Fibroblast of skin of right quadriceps (primary cell): ENCODE measurements at regions not wholly inside any gene's neighbourhood (a gene's known extent, or its start where the extent isn't known, plus 50 kb on each side); places are given as distances from the start of the nearest gene placed in this dataset.

Experiments used
- DNase-seq: peaks from one replicate; pipeline ENCODE4 v3.0.0-alpha.2; 2013

DNA sequence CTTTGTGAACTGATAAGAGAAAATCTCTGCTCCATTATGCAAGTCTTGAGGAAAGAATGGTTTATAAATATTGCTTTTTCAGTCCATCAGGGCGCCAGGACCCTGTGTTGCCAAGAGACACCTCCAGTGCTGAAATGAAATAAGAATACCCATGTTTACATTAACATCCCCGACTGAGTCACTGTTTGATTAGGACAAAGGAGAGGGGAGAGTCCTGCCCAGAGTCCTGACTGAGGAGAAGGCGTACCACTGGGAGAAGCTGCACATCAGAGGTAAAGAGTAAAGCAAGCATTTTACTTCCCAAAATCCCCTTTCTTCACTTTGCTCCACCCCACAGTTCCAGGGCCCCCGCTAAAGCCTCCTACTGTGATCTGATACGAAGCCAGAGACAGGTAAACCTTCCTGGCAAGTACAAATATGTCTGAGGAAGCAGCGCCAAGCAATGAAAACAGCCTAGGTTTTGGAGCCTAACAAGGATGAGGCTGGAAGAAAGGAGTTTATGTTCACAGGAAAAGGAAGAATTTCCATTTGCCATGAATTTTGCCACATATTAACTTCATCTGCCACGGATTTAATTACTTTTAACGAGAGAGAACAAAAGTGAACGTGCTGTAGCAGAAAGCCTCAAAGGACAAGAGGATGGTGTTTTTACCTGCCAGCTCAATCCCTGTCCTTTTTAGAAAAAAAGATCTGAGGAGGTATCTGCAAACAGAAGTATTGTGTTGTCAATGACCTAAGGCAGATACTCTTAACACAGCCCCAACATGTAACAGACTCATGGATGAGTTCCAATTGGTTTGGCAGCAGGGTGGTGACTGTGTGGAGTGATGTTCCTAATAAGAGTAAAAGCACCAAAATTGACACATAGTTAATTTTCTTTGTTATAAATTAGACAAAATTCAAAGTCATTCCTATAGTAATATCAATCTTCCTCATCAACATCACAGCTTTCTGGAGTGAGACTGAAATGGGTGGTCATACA lies 209.4 kb upstream of the TLE4 start:
- DNase-seq: peak; percentile 46

DNA sequence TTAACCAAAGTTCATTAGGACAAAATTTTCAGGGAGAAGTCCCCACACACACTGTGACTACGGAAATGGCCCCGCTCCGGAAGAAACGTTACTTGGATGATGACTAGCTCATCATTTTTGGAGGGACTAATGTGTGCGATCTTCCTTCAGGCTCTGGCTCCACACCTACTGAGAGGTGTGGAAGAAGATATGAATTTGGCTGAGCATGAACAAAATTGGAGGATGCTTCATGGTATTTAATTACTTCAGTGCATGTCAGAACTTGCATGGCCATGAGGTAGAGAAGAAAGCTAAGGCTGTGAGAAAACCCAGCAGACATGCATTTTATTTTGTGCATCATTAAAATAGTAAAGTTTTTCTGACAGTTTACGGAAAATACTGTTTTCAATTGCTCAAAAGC lies 202.1 kb upstream of the TLE4 start:
- DNase-seq: no peak

DNA sequence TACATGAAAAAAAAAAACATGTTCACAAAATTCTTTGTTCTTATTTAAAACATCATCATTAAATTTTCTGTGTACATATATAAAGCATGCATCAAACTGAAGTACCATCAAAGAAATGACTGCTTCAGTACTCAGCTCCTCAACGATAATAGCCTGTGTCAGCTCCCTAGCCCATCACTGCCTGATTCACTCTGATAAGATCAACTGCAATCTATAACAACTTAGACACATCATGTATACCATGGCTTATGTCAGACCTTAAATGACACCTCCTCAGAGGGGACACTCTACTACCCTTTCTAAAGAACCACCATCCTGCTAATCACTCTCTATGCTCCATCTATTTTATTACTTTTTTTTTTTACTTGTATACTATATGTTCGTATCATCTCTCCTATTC lies 200.5 kb upstream of the TLE4 start:
- no peak for DNase-seq

DNA sequence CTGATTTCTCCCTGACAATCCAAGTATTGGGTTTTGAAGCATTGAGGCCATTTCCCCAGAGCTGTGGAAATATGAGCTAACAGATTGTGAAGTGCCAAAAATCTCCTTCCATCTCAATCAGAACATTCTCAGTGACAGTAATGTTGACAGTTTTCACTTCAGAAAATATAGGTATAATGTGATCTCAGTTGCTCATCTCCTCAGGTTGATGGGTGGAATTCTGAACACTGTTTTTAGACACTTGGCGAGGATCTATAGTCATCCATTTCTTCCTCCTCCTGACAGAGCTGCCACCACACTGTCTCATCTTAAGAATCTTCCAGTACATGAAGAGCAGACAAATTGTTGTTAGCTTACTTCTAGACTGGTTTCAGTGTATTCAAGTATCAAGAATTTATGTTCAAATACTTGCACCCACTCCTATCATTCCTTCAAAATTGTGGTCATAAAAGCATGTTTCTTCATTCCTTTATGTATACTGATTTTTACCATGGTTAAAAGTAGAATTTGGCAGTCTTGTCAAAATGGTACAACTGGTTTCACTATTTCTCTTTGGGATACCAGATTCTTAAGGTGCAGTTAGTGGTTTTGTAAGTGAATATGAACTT lies 199.7 kb upstream of the TLE4 start:
- DNase-seq: no peak

DNA sequence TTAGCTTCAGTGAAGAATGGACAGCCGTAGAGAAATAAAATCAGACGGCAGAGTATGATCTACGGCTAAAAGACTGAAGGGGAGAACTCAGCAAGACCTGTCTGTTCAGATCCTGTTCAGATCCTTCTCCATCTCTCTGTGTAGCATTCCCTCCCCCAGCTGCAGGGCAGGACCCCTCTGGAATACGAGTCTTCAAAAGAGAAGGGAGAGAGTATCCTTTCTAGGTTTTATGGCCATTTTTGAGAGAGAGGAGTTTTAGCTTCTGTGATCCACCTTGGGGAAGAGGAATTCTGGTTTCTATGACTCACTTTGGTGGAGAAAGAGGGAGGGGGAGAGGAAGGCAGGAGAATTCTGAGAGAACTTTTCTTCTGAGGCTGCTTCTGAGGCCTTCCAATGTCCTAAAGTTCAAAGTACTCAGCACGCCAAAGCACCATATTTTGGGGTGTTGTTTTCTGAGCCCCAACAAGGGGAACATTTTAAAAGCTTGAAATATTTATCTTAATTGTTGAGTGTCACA lies 194.4 kb upstream of the TLE4 start:
- peak; percentile 42 for DNase-seq

DNA sequence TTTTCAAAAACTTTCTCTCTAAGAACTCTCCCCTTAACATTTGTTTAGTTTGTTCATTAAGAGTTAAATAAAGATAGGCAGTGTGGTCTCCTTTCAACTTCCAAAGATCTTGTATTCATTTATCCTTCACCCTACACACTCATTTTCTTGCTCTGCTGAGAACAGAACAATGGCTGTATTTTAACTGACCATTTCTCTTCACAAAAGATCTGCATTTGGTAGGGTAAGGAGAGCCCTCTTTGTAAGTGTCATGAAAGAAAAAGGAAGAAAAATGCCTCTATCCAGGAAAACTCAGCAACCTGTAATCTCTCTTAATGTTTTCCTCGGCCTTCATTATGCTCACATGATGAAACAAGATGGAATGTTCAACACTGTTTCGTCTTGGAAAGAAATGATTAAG lies 193.7 kb upstream of the TLE4 start:
- no peak for DNase-seq

DNA sequence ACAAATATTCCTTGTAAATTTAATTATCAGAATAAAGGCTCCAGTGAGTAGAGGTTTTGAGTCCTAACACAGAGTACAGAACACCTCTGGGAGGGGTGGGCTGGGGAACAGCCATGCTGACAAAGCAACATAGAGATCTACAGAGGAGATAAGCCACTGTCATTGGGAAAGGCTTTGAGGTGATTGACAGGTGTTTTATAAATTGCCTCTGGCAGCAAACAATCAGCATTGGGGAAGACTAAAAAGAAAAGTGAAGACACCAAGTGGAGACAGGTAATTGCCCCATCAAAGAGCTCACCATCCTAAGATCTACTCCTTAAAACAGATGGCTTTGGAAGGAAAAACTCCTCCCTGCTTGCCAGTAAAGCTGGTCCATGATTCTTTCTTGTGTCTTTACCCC lies 189.7 kb upstream of the TLE4 start:
- DNase-seq: no peak

DNA sequence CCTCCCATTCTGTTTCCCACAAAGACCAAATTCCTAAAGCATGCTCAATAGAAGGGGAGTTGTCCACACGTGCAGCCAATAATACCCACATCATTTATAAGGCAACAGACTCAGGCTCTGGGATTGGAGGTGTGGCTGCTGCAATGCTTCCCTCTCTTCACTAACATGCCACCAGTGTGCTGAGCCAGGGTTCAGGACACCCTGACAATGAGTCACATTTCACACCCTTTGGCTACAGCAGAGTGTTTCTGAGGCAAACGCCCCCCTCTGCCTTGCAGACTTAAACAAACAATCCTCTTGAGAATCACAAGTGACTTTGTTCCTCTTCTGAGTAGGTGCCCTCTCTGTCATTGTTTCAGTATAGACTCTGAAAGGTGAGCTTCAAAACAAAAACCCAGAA lies 189.3 kb upstream of the TLE4 start:
- peak; percentile 23 for DNase-seq

DNA sequence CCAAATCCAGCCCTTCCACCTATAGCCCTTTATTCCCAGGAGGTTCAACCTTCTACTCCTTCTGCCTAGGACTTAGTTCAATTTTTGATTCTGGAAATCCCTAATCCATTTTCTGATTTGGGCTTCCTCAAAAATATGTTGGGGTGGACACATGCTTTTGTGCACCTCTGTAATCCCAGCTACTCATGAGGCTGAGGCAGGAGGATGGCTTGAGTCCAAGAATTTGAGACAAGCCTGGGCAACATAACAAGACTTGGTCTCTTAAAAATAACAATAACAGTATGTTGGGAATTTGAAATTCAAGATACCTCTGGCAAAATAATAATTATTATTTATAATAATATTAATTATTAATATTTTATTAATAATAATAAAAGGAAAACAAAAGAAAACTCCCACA lies 188.7 kb upstream of the TLE4 start:
- no peak for DNase-seq

DNA sequence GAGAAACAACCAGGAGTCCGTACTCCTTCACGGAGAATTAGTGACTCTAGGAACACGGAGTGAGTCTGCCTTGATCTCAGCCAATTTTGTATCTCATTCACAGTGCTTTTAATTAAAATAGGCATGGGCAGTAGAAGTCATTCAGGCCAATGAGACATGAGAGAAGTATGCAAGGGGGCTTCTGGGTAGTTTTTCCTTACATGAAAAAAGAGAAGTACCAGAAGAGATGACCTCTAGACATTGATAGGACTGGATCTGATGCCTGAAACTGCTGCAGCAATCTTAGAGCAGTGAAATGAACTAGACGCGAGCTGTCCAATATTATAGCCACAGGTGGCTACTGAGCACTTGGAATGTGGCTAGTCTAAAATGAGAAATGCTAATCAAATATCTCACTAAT lies 187.7 kb upstream of the TLE4 start:
- no peak for DNase-seq

DNA sequence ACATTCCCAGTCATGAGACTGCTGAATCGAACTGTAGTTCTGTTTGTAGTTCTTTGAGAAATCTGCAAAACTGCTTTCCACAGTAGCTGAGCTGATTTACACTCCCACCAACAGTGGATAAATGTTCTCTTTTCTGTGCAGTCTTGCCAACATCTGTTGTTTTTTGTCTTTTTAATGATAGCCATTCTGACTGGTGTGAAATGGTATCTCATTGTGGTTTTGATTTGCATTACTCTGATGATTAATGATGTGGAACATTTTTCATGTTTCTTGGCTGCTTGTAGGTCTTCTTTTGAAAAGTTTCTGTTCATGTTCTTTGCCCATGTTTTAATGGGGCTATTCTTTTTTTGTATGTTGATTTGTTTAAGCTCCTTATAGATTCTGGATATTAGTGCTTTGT lies 187.3 kb upstream of the TLE4 start:
- DNase-seq: peak; percentile 54

DNA sequence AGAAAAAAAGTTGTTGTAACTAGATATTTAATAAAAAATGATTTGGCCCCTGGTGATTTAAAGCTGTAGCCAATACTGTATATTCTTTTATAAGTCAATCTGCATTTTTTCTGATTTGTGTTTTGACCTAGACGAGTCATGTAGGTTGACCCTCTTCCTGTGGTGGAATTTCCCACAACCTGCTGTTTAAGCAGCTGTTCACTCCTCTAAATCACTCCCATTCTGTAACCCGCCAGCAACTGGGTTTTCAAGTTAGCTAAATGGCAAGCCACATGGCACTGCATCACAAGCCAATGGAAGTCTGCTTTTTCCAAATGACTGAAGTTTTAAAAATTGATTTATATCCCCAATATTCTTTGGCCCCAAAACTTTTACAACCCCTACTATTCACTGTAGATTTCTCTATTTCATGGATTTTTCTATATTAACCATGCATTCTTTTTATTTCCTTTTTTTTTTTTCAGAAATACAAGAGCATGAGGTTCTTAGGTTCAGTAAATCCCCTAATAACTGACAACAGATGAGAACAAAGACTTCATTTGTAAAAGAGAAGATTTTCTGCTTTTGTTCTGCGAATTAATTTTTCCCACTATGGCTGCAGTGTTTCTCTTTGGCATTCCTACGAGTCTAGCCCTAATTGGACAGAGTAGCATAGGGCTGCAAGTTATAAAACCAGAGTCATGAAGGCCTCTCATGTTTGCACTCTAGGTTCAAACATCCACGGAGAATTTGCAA lies 184.5 kb upstream of the TLE4 start:
- peak; percentile 11 for DNase-seq

DNA sequence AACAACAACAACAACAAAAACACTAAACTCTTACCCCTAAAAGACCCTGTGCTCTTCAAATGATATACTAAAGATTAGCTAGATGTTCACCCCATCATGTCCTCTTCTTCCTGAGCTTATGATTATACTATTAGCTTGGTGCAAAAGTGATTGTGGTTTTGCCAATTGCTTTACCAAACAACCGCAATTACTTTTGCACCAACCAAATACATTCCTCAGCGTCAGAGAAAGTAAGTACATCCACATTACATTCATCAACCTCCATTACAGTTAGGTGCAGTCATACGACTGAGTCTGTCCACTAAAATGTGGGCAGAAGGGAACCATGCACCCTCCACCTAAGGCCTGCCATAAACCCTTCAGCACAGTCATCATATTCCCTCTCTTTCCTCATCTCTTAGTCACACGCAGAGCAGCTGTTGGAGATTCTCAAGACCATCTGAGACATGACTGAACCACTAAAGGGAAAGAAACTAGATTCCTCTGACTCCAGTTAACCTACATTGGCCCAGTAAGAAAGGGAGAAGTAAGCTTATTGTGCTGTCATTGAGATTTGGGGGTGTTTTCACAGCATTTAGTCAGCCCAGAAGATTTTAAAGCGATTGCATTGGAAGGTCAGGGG lies 181.6 kb upstream of the TLE4 start:
- peak; percentile 74 for DNase-seq

DNA sequence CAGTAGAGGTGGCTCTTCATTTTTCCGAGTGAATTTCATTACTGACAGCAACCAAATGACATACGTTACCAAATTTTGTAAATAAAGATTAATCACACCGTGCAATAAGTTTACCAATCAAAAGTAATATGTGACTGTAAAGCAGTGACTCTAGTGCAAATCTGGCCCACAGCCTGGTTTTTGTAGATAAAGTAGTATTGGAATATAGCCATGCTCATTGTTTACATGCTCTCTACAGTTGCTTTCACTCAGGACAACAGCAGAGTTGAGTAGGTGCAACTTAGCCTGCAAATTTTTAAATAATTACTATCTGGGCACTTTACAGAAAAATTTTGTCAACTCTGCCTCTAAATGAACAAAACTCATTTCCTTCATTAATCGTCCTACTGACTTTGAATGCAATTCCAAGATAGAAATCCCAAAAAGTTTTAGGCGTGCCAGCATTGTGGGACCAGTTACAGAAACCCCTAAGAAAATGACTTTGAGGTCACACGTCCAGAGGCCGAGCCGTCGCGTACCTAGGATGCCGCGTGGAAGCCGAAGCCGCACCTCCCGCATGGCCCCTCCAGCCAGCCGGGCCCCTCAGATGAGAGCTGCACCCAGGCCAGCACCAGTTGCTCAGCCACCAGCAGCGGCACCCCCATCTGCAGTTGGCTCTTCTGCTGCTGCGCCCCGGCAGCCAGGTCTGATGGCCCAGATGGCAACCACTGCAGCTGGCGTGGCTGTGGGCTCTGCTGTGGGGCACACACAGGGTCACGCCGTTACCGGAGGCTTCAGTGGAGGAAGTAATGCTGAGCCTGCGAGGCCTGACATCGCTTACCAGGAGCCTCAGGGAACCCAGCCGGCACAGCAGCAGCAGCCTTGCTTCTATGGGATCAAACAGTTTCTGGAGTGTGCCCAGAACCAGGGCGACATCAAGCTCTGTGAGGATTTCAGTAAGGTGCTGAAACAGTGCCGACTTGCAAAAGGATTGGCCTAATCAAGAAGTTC lies 180.7 kb upstream of the TLE4 start:
- DNase-seq: no peak

DNA sequence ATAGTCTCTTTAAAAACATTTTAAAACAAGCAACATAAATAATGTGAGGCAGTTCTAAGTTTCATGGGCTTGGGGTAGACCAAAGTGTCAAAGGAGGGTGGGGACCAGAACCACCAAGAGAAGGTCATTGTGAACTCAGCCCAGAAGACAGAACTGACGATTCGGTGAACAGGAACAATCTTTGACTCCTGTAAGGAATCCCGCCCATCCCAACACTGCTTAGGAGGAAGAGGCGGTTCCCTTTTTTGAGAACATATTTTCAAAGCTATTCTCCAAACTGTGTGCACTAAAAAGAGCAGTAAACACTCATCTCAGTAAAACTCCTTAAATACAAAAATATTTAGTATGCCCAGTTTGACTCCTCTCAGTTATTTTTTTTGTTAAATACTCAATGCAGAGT lies 176.5 kb upstream of the TLE4 start:
- no peak for DNase-seq

DNA sequence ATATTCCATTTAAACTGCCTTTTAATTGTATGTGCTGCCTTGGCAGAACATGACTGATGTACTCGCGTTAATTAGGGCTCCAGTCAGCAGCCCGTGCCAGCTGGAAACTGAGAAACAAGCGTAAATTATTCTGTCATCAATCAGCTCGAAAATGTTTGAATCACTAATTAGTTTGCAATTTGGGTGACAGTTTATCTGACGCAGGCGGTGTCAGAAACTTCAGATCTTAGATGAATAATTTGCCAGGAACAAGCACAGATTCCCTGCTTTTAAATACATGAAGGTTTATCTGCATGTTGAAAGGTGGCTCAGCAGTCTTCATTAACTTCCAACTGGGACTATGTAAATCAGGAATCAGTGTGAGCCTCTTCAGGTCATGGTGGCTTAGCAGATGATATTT lies 176.0 kb upstream of the TLE4 start:
- DNase-seq: no peak

DNA sequence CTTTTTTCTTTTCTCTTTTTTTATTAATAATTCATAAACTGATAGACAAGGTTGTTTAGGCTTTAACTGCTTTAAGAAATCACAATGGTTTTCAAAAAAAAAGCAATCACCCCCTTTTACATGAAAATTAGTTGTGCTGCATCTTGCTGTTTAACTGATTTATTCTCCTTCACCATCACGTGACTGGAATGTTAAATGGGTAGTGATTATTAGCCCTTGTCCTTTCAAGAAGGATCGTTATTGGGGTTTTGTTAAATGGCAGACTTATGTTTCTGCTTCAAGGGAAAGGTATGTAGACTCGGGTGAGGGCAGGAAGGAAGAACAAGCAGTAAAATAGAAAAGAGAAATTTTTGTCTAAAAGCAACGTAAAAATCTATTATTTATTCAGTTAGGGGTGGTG lies 175.6 kb upstream of the TLE4 start:
- DNase-seq: no peak

DNA sequence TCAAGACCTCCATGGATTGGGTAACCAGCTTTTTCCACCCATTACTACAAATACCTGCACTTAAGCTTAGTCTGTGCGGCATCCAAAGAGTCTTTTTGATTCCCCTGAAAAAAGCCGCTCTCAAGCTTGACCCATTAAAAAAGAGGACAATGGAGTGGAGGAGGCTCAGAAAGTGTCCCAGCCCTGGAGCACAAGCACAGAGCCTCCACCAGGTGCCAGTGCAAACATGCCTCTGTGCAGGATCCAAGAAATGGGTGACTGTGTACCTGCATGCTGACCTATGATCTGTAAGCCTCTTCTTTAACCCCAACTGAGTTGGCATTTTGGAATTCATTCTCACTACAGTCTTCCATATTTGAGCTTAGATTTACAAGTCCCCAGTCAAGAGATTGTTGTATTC lies 168.3 kb upstream of the TLE4 start:
- DNase-seq: no peak

DNA sequence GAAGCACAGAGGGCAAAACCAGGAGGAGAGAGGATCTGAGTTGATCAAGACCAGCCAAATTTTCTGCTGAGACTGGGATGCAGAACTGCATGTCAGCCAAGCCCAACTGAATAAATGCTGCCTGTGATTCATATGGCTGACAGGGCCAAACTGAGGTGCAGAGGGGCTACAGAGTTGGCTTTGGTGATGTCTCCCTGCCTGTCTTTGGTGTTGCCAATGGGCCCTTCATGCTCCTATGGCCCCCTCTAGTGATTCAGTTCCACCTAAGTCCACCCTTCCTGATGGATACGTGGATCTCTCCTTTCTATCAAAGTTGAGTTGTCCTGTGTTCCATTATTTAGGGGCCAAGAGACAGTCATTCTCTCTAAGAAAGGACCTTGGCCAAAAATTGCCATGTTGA lies 163.6 kb upstream of the TLE4 start:
- peak; percentile 12 for DNase-seq

DNA sequence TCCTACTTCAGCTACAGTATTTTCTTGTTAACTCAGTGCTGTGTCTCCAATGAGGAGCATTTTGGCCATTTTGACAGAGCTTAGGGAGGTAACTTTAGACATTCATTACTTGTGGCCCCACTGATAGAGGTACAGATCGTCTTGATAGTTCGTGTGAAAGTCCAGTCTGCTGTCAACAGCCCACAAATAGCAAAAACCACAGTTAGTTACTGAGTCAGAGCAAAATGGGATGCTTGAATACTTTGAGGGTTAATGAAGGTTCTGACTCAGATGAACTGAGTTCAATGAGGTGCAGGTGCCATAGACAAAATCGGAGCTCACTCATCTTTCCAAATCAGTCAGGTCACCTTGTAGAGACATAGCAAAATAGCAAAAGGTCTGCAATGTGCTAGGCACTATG lies 163.1 kb upstream of the TLE4 start:
- DNase-seq: peak; percentile 53

DNA sequence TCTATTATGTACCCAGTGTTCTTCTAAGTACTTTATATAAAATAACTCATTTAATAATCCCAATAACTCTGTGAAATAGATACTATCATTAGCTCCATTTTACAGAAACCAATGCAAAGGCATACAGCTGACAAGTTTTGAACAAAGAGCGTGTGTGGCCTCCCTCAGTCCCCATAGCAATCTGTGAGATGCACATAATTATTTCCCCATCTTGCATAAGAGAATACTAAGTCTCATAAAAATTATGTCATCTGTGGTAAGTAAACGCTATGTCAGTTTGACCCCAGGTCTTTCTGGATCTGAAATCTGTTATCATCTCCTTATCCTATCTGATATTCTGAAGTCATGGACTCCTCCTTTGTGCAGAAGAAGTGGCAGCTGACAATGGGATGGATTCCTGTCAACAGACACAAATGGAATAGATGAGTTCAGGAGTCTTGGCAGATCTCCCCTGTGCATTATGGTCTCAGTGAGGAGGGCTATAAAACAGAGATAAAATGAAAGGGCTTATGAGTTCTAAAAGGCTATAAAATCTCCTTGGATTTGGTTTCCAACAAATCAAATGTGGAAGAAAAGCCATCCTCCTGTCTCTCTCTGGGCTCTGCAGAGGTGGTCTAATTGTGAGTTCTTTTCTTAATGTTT lies 162.5 kb upstream of the TLE4 start:
- no peak for DNase-seq
